ENCODE measurements at regions not wholly inside any gene's neighbourhood (a gene's known extent, or its start where the extent isn't known, plus 50 kb on each side); places are given as distances from the start of the nearest gene placed in this dataset.

DNA sequence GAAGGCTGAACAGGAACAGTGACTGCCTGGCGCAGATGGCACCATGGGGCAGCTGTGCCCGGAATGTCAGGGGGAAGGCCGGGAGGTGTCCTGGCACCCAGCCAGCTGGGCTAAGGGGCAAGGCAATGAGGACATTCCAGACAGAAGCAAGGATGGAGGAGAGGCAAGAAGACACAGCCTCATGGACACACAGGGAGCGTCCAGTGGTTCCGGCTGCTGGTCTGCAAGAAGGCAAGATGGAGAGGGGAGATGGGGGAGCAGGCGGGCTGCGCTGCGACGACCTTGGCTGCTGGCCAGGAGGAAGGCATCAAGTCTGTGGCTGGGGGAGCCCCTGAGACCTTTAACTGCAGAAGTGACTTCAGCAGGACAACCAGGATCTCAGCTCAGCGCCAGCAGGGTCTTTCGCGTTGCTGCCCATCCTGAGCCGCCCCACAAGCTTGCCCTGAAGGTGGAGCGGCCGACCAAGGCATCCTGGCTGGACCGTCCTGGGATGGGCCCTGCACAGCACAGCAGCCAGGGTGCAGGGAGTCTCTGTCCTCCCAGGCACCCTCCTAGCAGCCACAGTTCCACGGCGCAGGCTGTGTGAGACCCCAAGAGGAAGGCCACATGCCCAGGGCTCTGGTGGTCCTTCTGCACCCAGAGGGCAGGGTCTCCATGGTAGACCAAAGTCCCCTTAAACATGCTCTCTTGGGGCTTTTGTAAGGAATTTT is 531.7 kb downstream of the BRD1 start:
- no peak for DNase-seq

DNA sequence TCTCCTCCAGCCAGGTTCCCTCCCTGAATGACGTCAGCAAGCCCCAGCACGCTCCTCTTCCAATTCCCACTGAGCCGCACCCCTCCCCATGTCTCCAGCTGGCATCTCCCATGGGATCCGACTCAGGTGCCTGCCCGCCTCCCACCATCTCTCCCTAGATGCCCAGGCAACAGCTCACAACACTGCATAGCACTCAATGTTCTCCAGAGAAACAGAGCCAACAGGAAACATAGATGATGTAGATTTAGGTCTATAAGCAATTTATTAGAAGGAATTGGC is 532.3 kb downstream of the BRD1 start:
- no peak for DNase-seq

DNA sequence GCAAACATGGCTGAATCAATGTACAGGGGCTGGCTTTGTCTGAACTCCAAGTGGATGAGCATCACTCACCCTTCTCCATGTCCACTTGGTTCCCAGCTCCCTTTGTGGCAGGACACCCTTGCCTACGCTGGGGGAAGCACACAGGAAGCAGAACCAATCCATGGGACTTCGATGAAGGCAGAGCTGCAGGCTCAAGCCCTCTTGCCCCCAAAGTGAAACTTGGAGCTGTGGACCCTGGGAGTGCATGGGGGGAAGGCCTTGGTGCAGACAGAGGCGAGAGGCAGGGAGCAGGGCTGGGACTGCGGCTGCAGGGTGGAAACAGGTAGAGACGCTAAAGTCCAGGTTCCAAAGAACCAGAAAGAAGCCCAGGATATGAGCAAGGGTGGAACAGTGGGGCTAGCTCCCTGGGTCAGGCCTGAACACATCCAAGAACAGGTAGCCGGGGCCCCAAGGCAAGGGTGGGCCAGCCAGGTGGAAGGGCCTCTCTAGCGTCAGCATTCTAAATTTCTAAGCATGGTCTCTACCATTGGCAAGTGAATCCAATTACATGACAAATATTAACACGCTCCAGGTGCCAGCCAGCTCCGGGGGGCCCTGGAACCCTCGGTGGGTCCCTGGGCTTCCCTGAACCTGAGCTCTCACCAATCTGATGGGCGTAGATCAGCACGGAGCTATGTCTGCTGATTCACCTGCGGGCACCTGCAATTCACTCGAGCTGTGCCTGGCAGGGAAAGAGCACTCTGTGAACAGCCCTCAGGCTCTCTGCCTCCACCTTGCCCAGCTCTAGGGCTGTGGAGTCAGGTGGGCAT is 532.8 kb downstream of the BRD1 start:
- DNase-seq = no peak

DNA sequence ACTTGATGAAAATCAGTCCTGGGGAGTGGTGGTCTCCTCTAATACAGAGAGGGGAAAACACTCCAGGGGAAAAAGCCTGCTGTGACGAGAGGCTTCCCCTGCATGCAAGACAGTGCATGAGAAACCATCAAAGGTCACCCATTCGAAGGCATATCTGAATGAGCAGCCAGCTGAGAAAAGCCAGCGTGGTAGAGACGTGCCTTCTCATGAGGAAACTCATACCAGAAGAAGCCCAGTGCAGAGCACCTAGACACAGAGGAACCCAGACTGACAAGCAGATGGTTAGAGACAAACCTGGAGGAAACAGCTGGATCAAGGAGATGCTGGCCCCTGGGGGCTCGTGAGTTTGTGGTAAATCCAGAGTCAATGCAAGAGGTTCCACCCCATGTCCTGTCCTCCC is 534.8 kb downstream of the BRD1 start:
- DNase-seq = no peak

DNA sequence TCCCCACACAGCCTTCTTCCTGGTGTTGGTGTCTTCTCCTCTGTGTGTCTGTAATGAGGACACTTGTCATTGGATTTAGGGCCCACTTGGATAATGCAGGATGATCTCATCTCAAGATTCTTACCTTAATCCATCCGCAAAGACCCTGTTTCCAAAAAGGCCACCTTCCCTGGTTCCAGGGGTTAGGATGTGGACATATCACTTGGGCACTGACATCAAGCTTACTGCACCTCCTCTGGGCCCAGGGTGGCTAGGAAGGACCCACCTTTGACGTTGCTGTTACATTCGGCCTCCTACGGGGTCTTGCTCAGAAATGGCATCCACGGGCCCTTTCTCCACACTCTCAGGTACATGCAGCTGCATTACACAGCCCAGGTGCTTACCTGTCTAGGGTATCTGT is 535.9 kb downstream of the BRD1 start:
- DNase-seq = no peak

DNA sequence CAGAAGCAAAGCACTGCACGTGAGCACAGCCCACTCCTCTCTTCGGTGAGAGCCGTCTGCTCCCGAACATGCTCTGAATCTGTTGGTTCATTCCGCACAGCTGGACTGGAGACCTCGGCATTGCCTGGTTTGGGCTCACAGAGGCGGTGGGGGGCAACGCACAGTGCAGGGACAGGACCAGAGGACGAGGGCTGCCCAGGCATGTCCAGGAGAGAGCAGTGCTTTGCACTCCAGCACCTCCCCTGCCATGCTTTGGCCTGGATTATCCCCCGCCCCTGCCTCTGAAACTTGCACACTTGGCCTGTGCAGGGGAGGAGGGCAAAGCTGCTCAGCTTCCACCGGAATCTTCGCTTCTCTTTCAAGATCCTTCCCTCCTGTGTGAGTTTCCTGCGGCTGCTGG is 536.5 kb downstream of the BRD1 start:
- no peak for DNase-seq

DNA sequence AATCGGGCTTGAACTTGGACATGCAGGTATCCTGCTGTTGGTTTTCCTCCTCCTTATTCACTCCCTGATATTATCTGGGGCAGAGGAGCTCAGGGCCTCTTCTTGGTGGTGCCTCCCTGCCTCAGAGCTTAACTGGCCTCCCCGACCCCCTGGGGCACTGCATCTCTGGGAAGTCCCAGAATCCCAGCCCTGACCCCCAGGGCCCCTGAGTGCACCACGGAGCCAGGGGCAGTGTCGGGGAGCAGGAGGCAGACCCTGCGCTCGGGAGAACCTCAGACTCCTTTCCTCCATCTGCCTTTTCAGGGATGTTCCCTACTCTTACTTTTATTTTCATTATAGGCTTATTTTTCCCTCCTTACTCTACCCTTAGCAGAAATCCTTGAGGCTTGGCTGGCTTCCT is 537.0 kb downstream of the BRD1 start:
- DNase-seq = no peak

DNA sequence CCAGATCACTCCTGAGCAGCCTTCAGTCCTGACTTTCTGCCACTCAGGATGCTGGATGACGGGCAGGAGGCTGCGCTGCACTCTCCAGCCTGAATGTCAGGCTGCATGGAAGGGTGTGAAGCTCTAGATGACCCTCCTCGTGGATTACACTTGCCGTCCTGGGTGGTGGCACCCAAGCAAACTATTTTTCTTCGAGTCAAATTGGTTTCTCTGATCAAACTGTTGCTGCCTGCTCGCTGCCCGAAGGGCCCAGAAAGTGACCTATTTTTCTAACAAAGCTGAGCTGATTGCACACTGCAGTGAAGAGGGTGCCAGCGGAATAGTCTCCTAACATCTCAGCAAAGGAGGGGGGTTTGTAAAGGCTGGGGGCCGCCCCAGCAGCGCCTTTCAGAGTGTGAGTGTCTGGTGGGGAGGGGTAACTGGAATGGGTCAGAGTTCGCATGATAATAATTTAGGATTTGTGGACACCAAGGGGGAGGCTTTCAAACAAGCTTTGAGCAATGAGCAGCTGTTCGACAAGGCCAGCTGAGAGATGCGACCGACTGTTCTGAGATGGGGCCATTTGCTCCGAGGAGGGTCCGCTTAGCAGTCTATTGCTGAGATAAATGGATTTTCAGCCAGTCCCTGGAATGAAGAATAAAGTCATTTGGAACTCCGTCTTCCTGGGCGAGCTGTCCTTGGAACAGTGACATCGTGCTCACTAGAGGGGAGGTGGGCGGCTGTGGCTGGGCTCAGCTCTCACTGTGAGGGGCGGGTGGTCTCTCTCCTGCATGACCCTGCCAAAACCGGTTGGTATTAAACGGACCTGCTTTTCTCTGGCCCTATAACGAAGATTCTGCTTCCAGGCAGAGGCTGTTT is 537.6 kb downstream of the BRD1 start:
- DNase-seq = no peak

DNA sequence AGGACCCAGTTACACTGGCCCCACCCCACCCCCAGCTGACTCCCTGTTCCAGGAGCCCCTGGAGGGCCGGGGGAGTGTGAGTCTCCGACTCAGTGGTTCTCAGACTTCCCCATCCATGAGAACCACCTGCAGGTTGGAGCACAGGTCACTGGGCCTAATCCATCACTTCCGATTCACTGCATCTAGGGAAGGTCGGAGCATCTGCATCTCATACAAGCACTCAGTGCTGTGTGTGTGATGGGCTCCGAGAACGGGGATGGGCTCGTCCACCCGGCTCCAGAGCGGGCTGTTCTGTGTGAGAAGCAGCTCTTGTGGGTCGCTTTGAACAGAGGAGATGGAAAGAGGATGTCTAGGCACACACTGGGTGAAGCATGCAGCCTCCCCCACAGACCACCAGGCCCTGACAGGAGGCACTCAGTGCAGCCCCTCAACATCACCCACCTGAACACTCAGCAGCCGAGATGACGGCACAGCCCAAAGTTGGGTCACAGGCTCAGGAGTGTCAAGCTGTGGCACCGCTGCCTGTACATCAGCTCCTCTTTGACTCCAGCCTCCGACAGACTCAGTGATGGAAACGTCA is 541.4 kb downstream of the BRD1 start:
- no peak for DNase-seq

DNA sequence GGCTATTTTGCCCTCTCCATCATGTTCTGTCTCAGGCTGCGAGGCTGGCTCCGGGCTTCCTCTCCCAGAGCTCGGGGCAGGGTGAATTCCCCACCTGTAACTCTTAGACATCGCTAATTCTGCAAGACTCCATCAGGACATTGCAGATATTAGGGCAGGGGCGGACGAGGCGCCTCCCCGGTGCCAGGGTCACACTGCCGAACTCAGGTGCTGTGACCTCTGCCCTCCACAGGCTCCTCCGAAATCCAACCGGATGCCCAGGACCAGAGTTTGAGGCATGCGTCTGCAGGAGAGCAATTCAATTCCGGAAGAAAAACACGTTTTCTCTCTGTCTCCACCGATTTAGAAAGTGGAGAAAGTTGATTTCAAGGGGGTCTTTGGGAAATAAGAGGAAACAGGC is 542.7 kb downstream of the BRD1 start:
- DNase-seq = no peak

DNA sequence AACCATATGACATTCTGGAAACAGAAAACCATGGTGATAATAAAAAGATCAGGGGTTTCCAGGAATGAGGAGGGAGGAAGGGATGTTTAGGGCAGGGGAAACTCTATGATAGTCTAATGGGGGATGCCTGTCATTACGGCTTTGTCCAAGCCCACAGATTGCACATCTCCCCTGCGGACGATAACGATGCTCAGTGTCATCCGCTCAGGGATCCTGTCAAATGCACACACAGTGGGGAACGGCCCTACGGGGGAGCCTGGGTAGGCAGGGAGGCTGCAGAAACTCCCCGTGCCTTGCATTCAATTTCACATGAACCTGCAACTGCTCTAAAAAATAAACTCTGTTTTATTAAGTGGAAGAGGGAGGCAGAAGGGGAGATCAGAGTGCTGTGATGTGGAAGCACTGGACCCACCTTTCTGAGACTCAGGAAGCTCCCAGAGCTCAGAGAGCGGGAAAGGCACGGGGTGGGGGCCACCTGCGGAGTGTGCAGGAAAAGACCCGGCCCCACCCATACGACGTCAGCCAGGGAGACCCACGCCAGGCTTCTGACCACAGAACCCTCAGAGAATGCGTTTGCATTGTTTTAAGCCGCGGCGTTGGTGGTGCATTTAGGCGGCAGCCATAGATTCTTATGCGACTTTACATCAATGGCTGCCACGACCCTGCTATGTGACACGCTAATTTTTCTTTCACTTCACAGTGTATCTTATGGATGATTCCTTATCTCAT is 543.5 kb downstream of the BRD1 start:
- DNase-seq = no peak

DNA sequence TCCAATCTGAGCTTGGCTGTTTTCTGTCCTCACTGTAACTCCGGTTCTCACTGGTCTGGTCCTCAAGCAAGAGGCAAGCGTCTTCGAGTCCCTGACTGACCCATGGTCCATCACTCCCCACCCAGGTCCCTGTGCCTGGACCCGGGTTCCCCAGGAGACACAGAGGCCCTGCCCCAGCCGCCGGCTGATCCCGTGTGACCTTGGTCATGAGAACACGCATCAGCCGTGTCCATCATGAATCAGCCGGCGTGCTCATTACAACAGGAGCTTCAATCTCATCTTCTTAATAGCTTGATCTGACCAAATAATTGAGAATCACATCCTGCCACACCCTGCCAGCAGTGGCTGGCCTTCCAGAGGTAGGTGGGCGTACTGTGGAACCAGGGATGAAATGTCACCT is 545.1 kb downstream of the BRD1 start:
- DNase-seq = no peak

DNA sequence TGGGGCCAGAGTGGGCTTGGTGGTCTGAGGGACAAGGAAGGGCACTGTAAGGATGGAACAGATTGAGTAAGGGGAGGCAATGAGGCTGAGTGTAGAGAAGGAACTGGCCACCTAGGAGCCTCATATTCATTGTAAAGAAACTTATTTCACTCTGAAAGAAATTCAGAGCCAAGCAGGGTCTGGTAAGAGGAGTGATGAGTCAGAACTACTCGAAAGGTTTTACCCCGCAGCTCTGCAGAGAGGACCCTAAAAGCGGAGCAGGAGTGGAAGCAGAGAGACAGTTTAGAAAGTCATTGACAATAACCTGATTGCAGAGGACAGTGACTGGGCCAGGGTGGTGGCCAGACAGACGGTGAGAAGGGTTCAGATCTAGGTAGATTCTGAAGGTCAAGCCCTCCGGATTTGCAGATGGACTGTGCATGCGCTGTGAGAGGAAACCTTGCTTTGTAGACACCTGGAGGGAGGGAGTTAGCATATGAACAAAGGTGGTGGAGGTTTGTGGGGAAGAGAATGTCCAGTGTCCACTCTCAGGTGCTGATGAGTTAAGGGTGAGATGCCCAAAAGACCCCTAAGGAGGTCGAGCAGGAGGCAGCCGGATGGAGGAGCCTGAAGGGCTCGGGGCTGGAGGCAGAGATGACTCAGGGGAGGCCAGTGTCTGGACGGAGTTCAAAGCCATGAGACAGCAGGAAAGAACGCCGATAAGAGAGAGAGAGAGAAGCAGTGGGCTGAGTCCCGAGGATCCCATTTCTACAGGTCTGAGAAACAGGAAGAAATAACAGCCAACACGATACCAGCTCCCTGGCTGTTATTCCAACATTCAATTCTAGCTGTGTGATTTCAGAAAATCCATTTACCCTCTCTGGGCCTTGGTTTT is 546.0 kb downstream of the BRD1 start:
- DNase-seq = no peak

DNA sequence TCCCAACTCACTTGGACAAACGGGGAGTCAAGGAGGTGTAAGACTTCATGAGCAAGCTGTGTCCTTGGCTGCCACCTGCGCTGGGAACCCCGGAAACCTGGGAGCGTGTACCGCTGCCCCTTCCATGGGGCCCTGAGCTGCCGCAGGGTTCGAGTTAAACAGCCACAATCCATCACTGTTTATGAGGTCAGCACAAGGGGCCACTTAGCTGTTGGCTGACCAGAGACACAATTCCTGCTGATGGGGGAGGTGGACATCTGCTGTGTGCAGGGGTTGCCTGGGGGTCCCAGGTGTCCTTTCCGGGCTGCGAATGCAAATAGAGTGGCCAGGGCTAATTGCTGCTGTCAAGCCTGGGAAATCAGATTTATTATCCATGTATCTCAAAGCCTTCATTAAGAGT is 549.3 kb downstream of the BRD1 start:
- no peak for DNase-seq

DNA sequence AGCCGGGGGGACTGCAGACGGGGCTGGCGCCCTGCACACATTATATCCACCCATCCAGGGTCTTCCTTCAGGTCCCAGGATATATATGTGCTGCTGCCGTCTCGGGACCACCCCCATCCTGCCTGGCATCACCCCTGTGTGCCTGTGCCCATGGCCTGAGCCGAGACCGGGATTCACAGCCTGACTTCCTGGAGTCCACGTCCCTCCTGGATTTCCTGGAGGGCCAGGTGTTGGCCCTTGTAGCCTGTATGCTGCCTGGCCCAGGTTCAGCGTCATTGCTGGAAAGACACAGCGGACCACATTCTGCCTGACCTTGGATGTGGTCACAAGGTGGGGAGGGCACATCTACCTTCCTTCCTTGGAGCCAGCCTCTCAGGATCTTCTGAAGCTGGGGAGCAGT is 551.1 kb downstream of the BRD1 start:
- DNase-seq = no peak

DNA sequence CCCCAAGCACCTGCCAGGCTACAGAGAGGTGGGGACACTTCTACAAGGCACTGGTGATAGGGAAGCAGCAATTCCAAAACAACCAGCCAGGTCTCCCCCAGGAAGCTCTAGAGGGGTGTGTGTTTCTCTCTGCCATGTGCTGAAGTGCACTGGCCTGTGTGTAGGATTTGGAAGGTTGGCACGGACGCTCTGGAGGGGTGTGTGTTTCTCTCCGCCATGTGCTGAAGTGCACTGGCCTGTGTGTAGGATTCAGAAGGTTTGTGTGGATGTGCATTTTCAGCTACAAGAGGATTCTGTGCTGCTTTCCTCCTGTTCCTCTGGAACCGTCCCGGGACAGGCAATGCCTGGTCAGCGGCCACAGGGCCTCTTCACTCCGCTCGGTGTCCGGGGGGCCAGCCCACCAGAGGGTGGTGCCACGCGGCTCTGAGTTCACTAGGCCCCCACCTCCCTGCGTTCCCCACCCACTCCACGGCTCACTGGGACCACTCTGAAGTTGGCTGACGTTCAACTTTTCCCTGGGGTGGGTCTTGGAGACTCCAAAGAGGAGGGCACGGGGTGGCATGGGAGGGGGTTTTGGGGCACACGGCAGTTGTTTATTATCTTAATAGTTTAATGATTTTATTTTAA is 552.8 kb downstream of the BRD1 start:
- no peak for DNase-seq

DNA sequence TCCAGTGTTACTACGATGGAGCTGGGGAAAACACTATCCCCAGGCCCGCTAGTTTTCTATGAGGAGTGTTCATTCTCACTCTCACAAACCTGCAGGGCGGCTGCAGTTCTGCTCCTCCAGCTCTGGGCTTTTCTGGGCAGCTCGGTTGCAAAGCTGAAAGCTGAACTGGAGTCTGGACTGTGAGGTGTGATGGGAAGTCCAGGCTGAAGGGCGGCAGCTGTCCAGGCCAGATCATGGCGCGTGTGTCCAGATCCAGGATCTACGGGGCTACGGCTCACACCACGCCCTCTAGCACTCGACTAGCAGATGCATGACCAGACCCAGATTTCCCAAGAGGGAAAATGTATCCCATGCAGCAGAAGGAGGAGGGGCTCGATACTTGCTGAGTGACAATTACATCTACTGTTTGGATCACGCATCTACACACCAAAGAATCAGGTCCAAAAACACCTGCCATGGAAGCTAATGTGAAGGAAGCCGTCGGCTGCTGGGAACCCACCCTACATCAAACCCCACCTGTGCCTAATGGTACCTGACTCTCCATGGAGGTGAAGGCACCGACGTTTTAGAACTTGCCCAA is 555.0 kb downstream of the BRD1 start:
- DNase-seq = no peak

DNA sequence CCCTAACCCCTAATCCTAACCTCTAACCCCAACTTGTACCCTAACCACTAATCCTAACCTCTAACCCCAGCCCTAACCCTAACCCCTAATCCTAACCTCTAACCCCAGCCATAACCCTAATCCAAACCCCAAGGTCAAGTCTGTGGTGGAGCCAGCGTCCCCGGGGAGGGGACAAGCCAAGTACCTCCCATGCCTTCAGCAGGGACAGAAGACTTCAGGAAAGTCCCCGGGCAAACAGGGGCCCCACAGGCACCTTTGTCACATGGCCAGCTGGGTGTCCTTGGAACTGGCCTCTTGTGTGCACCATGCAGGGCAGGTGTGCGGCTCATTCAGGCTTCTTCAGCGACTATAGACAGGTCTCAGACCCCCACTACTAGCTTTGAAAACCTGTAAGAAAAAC is 555.8 kb downstream of the BRD1 start:
- no peak for DNase-seq

DNA sequence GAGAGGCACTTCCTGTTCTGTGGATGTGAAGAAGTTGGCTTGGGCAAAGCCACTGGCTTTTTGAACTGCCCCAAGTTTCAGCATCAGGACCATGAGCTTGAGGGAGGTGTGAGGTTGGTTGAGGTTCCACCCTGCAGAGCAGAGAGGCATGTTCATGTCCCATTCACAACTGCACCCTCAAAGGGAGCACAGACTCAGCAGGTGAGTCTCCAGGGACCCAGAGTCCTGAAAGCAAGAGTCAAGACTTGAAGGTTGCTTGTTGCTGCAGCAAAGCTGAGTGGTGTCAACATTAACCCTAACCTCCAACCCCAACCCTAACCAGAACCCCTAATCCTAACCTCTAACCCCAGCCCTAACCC is 556.3 kb downstream of the BRD1 start:
- DNase-seq = no peak

DNA sequence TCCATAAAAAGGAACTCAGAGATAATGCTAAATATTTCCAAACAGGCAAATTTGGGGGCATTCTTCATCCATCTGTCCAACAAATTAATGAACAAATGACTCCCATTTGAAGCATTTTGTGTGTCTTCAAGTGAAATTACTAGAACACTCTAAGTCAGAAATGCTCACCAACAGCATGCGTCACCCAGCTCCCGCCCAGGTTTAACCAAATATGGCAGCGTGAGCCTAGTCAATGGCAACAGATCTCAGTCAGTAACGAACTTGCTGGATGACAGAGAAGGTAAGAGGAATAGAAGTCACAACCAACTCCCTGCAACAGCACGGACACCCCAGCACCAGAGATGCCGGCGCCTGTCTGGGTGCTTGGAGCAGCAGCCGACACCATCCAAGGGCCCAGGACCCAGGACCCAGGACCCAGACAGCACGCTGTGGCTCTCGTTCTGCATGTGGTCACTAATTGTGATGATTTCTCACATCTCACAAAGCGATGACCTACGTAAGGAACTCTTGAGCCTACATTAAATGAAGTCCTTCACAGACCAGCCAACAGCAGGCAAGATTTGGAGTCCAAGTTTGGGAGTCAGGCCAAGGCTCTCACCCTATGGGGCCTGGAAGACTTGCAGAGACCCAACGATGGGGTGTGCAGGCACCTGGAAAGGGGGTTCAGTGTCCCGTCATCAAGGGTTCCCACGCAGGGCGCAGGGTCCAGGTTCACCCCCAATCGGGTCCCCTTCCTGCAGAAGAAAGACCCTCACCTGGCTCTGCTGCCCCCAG is 556.9 kb downstream of the BRD1 start:
- DNase-seq = no peak

All from NCI-H1417 treated with DMSO at 0.1 percent for 48 hours (cell line).